H9 (cell line): ENCODE measurements at regions not wholly inside any gene's neighbourhood (a gene's known extent, or its start where the extent isn't known, plus 50 kb on each side); places are given as distances from the start of the nearest gene placed in this dataset.
"Not testable (repeated sequence)": the region's sequence is repeated elsewhere in the genome, so short reads cannot be mapped to it uniquely, and the experiment has no call there.

Source experiments
- DNase-seq: peaks from one replicate; pipeline ENCODE4 v3.0.0-alpha.2; 2017
- H2AFZ ChIP-seq: one replicate; pipeline ENCODE4 v1.6.1; 2013; ENCODE audit warnings: mild to moderate bottlenecking, low read length, control low read depth, moderate library complexity
- H2AK5ac ChIP-seq: 2 replicates; pipeline ENCODE4 v1.6.1; 2013; ENCODE audit warnings: low read length, control low read depth, mixed read lengths; ENCODE audit not compliant: insufficient read length
- H2BK120ac ChIP-seq: one replicate; pipeline ENCODE4 v1.6.1; 2013; ENCODE audit warnings: low read depth, mild to moderate bottlenecking, low read length, control low read depth, inconsistent platforms; ENCODE audit not compliant: poor library complexity, severe bottlenecking
- H2BK12ac ChIP-seq: 2 replicates; pipeline ENCODE4 v1.6.1; 2013; ENCODE audit warnings: low read length, control low read depth, mixed read lengths, low read depth; ENCODE audit not compliant: insufficient read length
- H2BK15ac ChIP-seq: 2 replicates; pipeline ENCODE4 v1.6.1; 2013; ENCODE audit warnings: low read depth, low read length, control low read depth
- H2BK20ac ChIP-seq: one replicate; pipeline ENCODE4 v1.6.1; 2013; ENCODE audit warnings: low read depth, mild to moderate bottlenecking, low read length, control low read depth, inconsistent platforms; ENCODE audit not compliant: poor library complexity, severe bottlenecking
- H2BK5ac ChIP-seq: 2 replicates; pipeline ENCODE4 v1.6.1; 2013; ENCODE audit warnings: low read length, control low read depth, mixed read lengths; ENCODE audit not compliant: insufficient read length
- H3K14ac ChIP-seq: 2 replicates; pipeline ENCODE4 v1.6.1; 2013; ENCODE audit warnings: low read length, control low read depth; ENCODE audit not compliant: insufficient read depth
- H3K18ac ChIP-seq: 2 replicates; pipeline ENCODE4 v1.6.1; 2013; ENCODE audit warnings: low read depth, mild to moderate bottlenecking, mixed read lengths, low read length, control low read depth; ENCODE audit not compliant: insufficient read length
- H3K23ac ChIP-seq: 2 replicates; pipeline ENCODE4 v1.6.1; 2013; ENCODE audit warnings: low read length, control low read depth, mixed read lengths, low read depth; ENCODE audit not compliant: insufficient read length
- H3K23me2 ChIP-seq: 2 replicates; pipeline ENCODE4 v1.6.1; 2013; ENCODE audit warnings: low read depth, mild to moderate bottlenecking, mixed read lengths, low read length, control low read depth; ENCODE audit not compliant: insufficient read length, poor library complexity, severe bottlenecking
- H3K27ac ChIP-seq: 2 replicates; pipeline ENCODE4 v1.5.1; 2013; ENCODE audit warnings: low read length, control low read depth, mixed read lengths, low read depth; ENCODE audit not compliant: insufficient read length
- H3K27me3 ChIP-seq: 2 replicates; pipeline ENCODE4 v1.6.1; 2013; ENCODE audit warnings: low read length, control low read depth, inconsistent platforms; ENCODE audit not compliant: insufficient read depth
- H3K4ac ChIP-seq: 2 replicates; pipeline ENCODE4 v1.6.1; 2013; ENCODE audit warnings: low read depth, mild to moderate bottlenecking, control low read depth, inconsistent platforms, low read length, moderate library complexity
- H3K4me1 ChIP-seq: 2 replicates; pipeline ENCODE4 v1.6.1; 2013; ENCODE audit warnings: low read length, control low read depth, inconsistent platforms; ENCODE audit not compliant: insufficient read depth
- H3K4me2 ChIP-seq: 2 replicates; pipeline ENCODE4 v1.6.1; 2013; ENCODE audit warnings: low read length, control low read depth, mixed read lengths; ENCODE audit not compliant: insufficient read length, insufficient read depth
- H3K56ac ChIP-seq: 2 replicates; pipeline ENCODE4 v1.6.1; 2013; ENCODE audit warnings: low read depth, mild to moderate bottlenecking, mixed read lengths, low read length, control low read depth; ENCODE audit not compliant: insufficient read length
- H3K79me1 ChIP-seq: 2 replicates; pipeline ENCODE4 v1.6.1; 2013; ENCODE audit warnings: low read depth, mild to moderate bottlenecking, moderate library complexity, low read length, control low read depth, inconsistent platforms; ENCODE audit not compliant: insufficient read depth, poor library complexity, severe bottlenecking
- H3K79me2 ChIP-seq: 2 replicates; pipeline ENCODE4 v1.6.1; 2013; ENCODE audit warnings: low read length, control low read depth, inconsistent platforms; ENCODE audit not compliant: insufficient read depth
- H3K9ac ChIP-seq: 2 replicates; pipeline ENCODE4 v1.6.1; 2013; ENCODE audit warnings: low read length, control low read depth, mixed read lengths; ENCODE audit not compliant: insufficient read length; ENCODE audit errors: extremely low read depth
- H3K9me3 ChIP-seq: one replicate; pipeline ENCODE4 v1.6.1; 2013; ENCODE audit warnings: low read depth, low read length, inconsistent platforms; ENCODE audit not compliant: control insufficient read depth
- H3T11ph ChIP-seq: one replicate; pipeline ENCODE4 v1.6.1; 2013; ENCODE audit warnings: mild to moderate bottlenecking, low read length, control low read depth, inconsistent platforms
- H4K20me1 ChIP-seq: one replicate; pipeline ENCODE4 v1.6.1; 2013; ENCODE audit not compliant: control insufficient read depth, insufficient read length, insufficient read depth
- H4K5ac ChIP-seq: 2 replicates; pipeline ENCODE4 v1.6.1; 2013; ENCODE audit warnings: low read depth, mild to moderate bottlenecking, mixed read lengths, low read length, control low read depth; ENCODE audit not compliant: insufficient read length
- H4K8ac ChIP-seq: replicated peaks from 2 replicates; pipeline ENCODE4 v1.6.1; 2013; ENCODE audit warnings: low read length, control low read depth, mixed read lengths, low read depth; ENCODE audit not compliant: insufficient read length
- H4K91ac ChIP-seq: 2 replicates; pipeline ENCODE4 v1.6.1; 2013; ENCODE audit warnings: low read depth, mild to moderate bottlenecking, moderate library complexity, mixed read lengths, low read length, control low read depth; ENCODE audit not compliant: insufficient read length
- H3K27ac Mint-ChIP-seq, 3 experiments: 2 replicates in 2 of 3; 3 replicates in 1 of 3; pipeline ENCODE4 v1.8.0; 2020 to 2021; ENCODE audit warnings: mixed read lengths in 3 of 3, mild to moderate bottlenecking in 1 of 3, moderate library complexity in 1 of 3
- H3K27me3 Mint-ChIP-seq: 2 replicates; pipeline ENCODE4 v1.8.0; 2021; ENCODE audit warnings: low read depth, mild to moderate bottlenecking, moderate library complexity, mixed read lengths
- H3K36me3 Mint-ChIP-seq, 3 experiments: 2 replicates in 2 of 3; 3 replicates in 1 of 3; pipeline ENCODE4 v1.8.0; 2020 to 2021; ENCODE audit warnings: low read depth in 3 of 3, mixed read lengths in 3 of 3; ENCODE audit not compliant: insufficient read depth in 1 of 3
- H3K4me1 Mint-ChIP-seq, 2 experiments: 2 replicates each; pipeline ENCODE4 v1.8.0; 2020; ENCODE audit warnings: mixed read lengths in 2 of 2
- H3K4me3 Mint-ChIP-seq, 2 experiments: 2 replicates in 1 of 2; 3 replicates in 1 of 2; pipeline ENCODE4 v1.8.0; 2020 to 2021; ENCODE audit warnings: mild to moderate bottlenecking in 2 of 2, mixed read lengths in 2 of 2, moderate library complexity in 1 of 2
- H3K9me3 Mint-ChIP-seq, 2 experiments: 2 replicates in 1 of 2; 3 replicates in 1 of 2; pipeline ENCODE4 v1.8.0; 2020; ENCODE audit warnings: mild to moderate bottlenecking in 2 of 2, mixed read lengths in 2 of 2, moderate library complexity in 1 of 2
- WGBS: extraction: QIAGEN DNeasy Blood & Tissue Kit; methylation state at CpG from one replicate; pipeline ENCODE4 v1.1.7; 2013; ENCODE audit warnings: missing lambda C conversion rate, low lambda C conversion rate, mixed read lengths; ENCODE audit not compliant: insufficient read length; ENCODE audit errors: extremely low coverage; 5-methylcytosine and 5-hydroxymethylcytosine counted together

DNA sequence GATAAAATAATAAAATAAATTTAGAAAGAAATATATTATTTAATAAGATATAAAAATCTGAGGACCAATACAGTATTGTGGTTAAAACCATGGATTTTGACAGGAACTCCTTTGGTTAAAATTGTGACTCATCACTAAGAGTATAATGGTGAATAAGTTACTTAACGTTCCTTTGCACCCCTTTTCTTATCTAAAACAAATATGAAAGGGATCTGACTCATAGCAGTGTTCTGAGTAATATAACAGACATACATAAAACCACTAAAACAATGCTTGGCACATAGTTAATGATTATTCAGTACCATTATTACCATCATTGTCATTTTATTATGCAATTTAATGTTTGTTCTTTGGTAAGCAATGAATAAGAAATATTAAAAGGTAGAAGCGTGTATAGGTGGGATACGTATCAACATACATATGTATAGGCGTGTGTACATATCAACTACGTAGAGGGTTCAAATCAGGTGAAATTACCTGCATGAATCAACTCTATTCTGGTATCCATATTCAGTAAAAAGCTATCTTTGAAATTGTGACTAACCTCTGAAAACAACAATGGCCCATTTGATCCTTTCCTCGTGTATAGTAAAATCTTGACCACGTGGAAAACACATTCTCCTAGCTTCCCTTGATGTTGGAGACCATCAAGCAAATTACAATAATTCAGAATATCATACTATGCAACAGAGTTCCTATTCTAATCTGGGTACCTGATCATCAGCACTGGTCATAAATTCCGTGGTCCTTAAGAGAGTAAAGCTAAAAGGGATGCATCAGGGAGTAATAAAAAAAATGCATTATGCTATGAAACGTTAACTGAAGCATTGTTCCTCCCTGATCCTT, 342.6 kb upstream of the SPATA31A3 start:
- not testable (repeated sequence) for H3K27me3 ChIP-seq, H3K79me2 ChIP-seq, H4K20me1 ChIP-seq, H2AK5ac ChIP-seq, H3K4ac ChIP-seq, H3K56ac ChIP-seq, H3K23me2 ChIP-seq, H2AFZ ChIP-seq, H3K27me3 Mint-ChIP-seq, H3K9me3 Mint-ChIP-seq, H3K36me3 Mint-ChIP-seq, H3K9ac ChIP-seq, H3T11ph ChIP-seq, H3K27ac Mint-ChIP-seq, H3K4me1 ChIP-seq, H3K9me3 ChIP-seq, H3K4me2 ChIP-seq, H3K4me1 Mint-ChIP-seq, H2BK5ac ChIP-seq, H3K14ac ChIP-seq, H4K8ac ChIP-seq, H2BK15ac ChIP-seq, H3K27ac ChIP-seq, H4K91ac ChIP-seq, H2BK120ac ChIP-seq, DNase-seq, H3K23ac ChIP-seq, H4K5ac ChIP-seq, H3K79me1 ChIP-seq, H3K4me3 Mint-ChIP-seq, H2BK20ac ChIP-seq, H3K18ac ChIP-seq, H2BK12ac ChIP-seq
- WGBS, result no CpG with 5 or more reads among the region's 9 CpGs

DNA sequence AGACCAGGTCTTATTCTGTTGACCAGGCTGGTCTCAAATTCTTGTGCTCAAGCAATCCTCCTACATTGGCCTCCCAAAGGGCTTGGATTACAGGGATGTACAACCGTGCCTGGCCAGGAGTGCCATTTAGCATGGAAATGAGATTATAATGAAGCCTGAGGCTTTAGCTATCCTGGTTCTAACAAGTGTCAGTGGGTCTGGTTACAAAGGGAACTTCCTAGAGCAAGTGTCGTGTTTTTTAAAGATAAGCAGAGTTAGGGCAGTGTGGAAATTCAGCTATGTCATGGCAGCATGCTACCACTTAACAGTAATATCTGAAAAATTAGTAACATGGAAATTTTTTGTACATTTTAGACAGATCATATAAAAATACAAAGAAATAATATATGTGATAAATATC, 339.3 kb upstream of the SPATA31A3 start:
- H3K27ac Mint-ChIP-seq, DNase-seq, H2BK15ac ChIP-seq, H4K91ac ChIP-seq, H3K27ac ChIP-seq, H4K8ac ChIP-seq, H3K4me1 Mint-ChIP-seq, H3T11ph ChIP-seq, H2BK120ac ChIP-seq, H2AFZ ChIP-seq, H3K14ac ChIP-seq, H2BK20ac ChIP-seq, H3K4me3 Mint-ChIP-seq, H2BK5ac ChIP-seq, H4K5ac ChIP-seq, H3K79me2 ChIP-seq, H2BK12ac ChIP-seq, H3K27me3 ChIP-seq, H3K9me3 Mint-ChIP-seq, H4K20me1 ChIP-seq, H3K79me1 ChIP-seq, H3K4ac ChIP-seq, H3K56ac ChIP-seq, H2AK5ac ChIP-seq, H3K18ac ChIP-seq, H3K9ac ChIP-seq, H3K27me3 Mint-ChIP-seq, H3K23me2 ChIP-seq, H3K23ac ChIP-seq, H3K9me3 ChIP-seq, H3K36me3 Mint-ChIP-seq, H3K4me2 ChIP-seq, H3K4me1 ChIP-seq: not testable (repeated sequence)
- WGBS, result no CpG with 5 or more reads among the region's 2 CpGs
